Kidney (tissue), 13 donors: ENCODE measurements at regions not wholly inside any gene's neighbourhood (a gene's known extent, or its start where the extent isn't known, plus 50 kb on each side); places are given as distances from the start of the nearest gene placed in this dataset.

Experiments
- DNase-seq, 5 donors: peaks; one replicate each; pipeline ENCODE4 v3.0.0-alpha.2; 2013 to 2020
- FAIRE-seq: peaks from 2 replicates; lab custom pipeline; 2012; peaks lifted over from hg19 to GRCh38; lab: Jason Lieb, UNC
- H3K27ac ChIP-seq, 2 donors: one replicate each; pipeline ENCODE4 v1.7.0; 2013; ENCODE audit warnings: low read depth in 2 of 2, low read length in 2 of 2, inconsistent platforms in 1 of 2
- H3K27me3 ChIP-seq: one replicate; pipeline ENCODE4 v1.7.1; 2013; ENCODE audit warnings: low read length, inconsistent platforms; ENCODE audit not compliant: control insufficient read depth, insufficient read depth
- H3K36me3 ChIP-seq, 3 donors: one replicate each; pipeline versions ENCODE4 v1.7.0 to v1.7.1; 2013; ENCODE audit warnings: low read length in 3 of 3, control low read depth in 1 of 3, inconsistent platforms in 1 of 3; ENCODE audit not compliant: insufficient read depth in 3 of 3, control insufficient read depth in 2 of 3
- H3K4me1 ChIP-seq, 3 donors: one replicate each; pipeline versions ENCODE4 v1.7.0 to v1.7.1; 2013; ENCODE audit warnings: low read length in 3 of 3, inconsistent platforms in 1 of 3, low read depth in 1 of 3; ENCODE audit not compliant: control insufficient read depth in 2 of 3, insufficient read depth in 2 of 3
- H3K4me3 ChIP-seq, 3 donors: one replicate each; pipeline versions ENCODE4 v1.7.0 to v1.8.1; 2013; ENCODE audit warnings: low read length in 3 of 3, control low read depth in 1 of 3, inconsistent platforms in 1 of 3
- H3K9ac ChIP-seq, 3 donors: one replicate each; pipeline versions ENCODE4 v1.7.0 to v1.7.1; 2013; ENCODE audit warnings: low read length in 3 of 3, control low read depth in 1 of 3, inconsistent platforms in 1 of 3
- H3K9me3 ChIP-seq, 3 donors: one replicate each; pipeline versions ENCODE4 v1.7.0 to v1.7.1; 2013; ENCODE audit warnings: low read length in 3 of 3, control low read depth in 1 of 3, inconsistent platforms in 1 of 3; ENCODE audit not compliant: control insufficient read depth in 2 of 3, insufficient read depth in 1 of 3
- intact Hi-C: fragments of 100-400 bp; cut with DNase I; formaldehyde crosslinking; loops from one replicate; pipeline ENCODE4 v1.11.1; 2022
- TF ChIP-seq, protein P1 (sequence below): IDR thresholded peaks from 3 replicates; pipeline ENCODE4 v1.5.1; 2012; ENCODE audit warnings: mild to moderate bottlenecking, moderate library complexity, borderline replicate concordance; ENCODE audit not compliant: insufficient read depth; ENCODE audit errors: extremely low read depth
- donor health status: control.
- donor health status: control.
- donor health status: control.
- donor health status: control.
- donor health status: control.
- donor health status: DM: yes; HTN: yes; CAD: no.
- donor health status: Normal renal cell carcinoma (clear cell type).

DNA sequence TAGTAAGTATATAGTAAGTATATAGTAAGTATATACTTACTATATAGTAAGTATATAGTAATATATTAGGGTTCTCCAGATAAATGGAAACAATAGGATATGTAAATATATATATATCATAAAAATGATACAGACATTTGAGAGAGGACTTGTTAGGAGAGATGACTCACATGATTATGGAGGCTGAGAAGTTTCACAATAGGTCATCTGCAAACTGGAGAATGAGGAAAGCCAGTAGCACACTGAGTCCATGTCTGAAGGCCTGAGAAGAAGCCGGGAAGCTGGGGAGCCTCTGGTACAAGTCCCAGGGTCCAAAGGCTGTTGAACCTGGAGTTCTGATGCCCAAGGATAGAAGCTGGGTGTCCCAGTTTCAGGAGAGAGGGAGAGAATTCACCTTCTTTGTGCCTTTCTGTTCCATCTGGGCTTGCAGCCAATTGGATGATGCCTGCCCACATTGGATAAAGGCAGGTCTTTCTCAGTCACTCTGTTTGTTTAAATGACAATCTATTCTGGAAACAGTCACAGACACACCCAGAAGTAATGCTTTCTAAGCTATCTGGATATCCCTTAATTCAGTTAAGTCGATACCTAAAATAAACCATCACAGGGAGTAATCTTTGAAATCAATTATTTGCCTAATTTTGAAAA is 205.5 kb upstream of the CDC14C start:
- TF ChIP-seq, protein P1, sequence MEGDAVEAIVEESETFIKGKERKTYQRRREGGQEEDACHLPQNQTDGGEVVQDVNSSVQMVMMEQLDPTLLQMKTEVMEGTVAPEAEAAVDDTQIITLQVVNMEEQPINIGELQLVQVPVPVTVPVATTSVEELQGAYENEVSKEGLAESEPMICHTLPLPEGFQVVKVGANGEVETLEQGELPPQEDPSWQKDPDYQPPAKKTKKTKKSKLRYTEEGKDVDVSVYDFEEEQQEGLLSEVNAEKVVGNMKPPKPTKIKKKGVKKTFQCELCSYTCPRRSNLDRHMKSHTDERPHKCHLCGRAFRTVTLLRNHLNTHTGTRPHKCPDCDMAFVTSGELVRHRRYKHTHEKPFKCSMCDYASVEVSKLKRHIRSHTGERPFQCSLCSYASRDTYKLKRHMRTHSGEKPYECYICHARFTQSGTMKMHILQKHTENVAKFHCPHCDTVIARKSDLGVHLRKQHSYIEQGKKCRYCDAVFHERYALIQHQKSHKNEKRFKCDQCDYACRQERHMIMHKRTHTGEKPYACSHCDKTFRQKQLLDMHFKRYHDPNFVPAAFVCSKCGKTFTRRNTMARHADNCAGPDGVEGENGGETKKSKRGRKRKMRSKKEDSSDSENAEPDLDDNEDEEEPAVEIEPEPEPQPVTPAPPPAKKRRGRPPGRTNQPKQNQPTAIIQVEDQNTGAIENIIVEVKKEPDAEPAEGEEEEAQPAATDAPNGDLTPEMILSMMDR, result no peak
- H3K4me3 ChIP-seq, result no peak overlapping the region
- no peak for DNase-seq
- intact Hi-C loops, result no loop called here
- H3K36me3 ChIP-seq, result no peaks in the 10 kb centered on the region
- H3K9ac ChIP-seq, result no peak overlapping the region
- H3K9me3 ChIP-seq, result no peaks in the 10 kb centered on the region
- H3K27ac ChIP-seq, result no peak overlapping the region
- FAIRE-seq, result peak; percentile 97
- H3K4me1 ChIP-seq, result no peaks in the 10 kb centered on the region
- no peaks in the 10 kb centered on the region for H3K27me3 ChIP-seq

DNA sequence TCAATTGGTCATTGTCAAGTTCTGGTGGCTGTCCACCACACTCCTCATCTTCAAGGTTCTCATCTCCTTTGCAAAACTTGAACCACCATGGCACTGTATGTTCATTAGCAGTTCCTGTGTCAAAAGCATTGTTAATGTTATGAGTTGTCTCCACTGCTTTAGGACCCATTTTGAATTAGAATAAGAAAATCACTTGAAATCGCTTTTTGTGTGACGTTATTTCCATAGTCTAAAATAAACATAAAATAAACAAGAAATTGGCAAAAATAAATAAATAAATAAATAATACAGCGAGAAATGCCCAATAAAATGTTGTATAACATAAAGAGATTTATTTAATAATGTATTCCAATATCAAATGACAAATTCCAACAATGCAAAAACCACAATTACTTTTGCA is 195.5 kb upstream of the CDC14C start:
- TF ChIP-seq, protein P1, result no peak
- no peak for FAIRE-seq

DNA sequence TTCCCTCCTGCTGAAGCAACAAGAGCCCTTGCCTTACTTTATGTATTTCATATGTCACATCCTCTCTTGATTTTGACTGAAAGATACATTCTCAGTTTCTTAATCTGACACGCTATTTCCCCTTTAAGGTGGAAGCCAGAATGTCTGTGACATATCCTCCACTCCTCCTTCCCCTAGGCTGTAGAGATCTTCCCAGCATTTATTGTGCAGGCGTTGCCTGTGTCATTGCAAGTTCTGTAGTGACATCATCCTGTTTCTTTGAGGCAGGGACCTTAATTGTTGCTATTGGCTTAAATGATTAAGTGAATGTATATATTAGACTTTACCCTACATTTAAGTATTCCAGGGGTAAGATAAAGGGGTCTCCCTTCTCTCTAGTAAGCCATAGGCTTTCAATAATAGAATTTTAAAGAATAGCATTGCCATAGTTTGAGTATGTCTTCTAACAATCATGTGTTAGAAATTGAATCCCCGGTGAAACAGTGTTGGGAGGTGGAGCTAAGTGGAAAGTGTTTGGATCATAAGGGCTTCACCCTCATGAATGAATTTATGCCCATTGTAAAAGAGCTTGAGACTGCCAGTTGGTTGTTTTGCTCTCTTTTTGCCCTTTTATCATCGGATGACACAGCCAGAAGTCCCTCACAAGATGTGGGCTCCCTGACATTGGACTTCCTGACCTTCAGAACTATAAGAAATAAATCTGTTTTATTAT is 189.5 kb upstream of the CDC14C start:
- FAIRE-seq (no peak), DNase-seq (no peak)
- Histone ChIP-seq H3K4me1 (no peaks in the 10 kb centered on the region), H3K9ac (no peak overlapping the region), H3K9me3 (peaks cover 0 to 3% (median 2%) of the 10 kb centered on the region in 3 donors), H3K27me3 (no peaks in the 10 kb centered on the region), H3K36me3 (no peaks in the 10 kb centered on the region), H3K27ac (no peak overlapping the region), H3K4me3 (no peak overlapping the region)
- TF ChIP-seq, protein P1, result no peak
- intact Hi-C loops, result no loop called here

More for the DNA sequence above, 195.5 kb upstream of the CDC14C start:
- H3K4me3 ChIP-seq, result no peak overlapping the region
- H3K27ac ChIP-seq, result no peak overlapping the region
- no peaks in the 10 kb centered on the region for H3K27me3 ChIP-seq
- H3K9me3 ChIP-seq, result no peaks in the 10 kb centered on the region
- no peaks in the 10 kb centered on the region for H3K36me3 ChIP-seq
- intact Hi-C loops, result no loop called here
- H3K4me1 ChIP-seq, result no peaks in the 10 kb centered on the region
- no peak for DNase-seq
- H3K9ac ChIP-seq, result no peak overlapping the region
